H9 (cell line): ENCODE measurements at regions not wholly inside any gene's neighbourhood (a gene's known extent, or its start where the extent isn't known, plus 50 kb on each side); places are given as distances from the start of the nearest gene placed in this dataset.

Source experiments
- DNase-seq: peaks from one replicate; pipeline ENCODE4 v3.0.0-alpha.2; 2017
- H2AFZ ChIP-seq: one replicate; pipeline ENCODE4 v1.6.1; 2013; ENCODE audit warnings: mild to moderate bottlenecking, low read length, control low read depth, moderate library complexity
- H2AK5ac ChIP-seq: 2 replicates; pipeline ENCODE4 v1.6.1; 2013; ENCODE audit warnings: low read length, control low read depth, mixed read lengths; ENCODE audit not compliant: insufficient read length
- H2BK120ac ChIP-seq: one replicate; pipeline ENCODE4 v1.6.1; 2013; ENCODE audit warnings: low read depth, mild to moderate bottlenecking, low read length, control low read depth, inconsistent platforms; ENCODE audit not compliant: poor library complexity, severe bottlenecking
- H2BK12ac ChIP-seq: 2 replicates; pipeline ENCODE4 v1.6.1; 2013; ENCODE audit warnings: low read length, control low read depth, mixed read lengths, low read depth; ENCODE audit not compliant: insufficient read length
- H2BK15ac ChIP-seq: 2 replicates; pipeline ENCODE4 v1.6.1; 2013; ENCODE audit warnings: low read depth, low read length, control low read depth
- H2BK20ac ChIP-seq: one replicate; pipeline ENCODE4 v1.6.1; 2013; ENCODE audit warnings: low read depth, mild to moderate bottlenecking, low read length, control low read depth, inconsistent platforms; ENCODE audit not compliant: poor library complexity, severe bottlenecking
- H2BK5ac ChIP-seq: 2 replicates; pipeline ENCODE4 v1.6.1; 2013; ENCODE audit warnings: low read length, control low read depth, mixed read lengths; ENCODE audit not compliant: insufficient read length
- H3K14ac ChIP-seq: 2 replicates; pipeline ENCODE4 v1.6.1; 2013; ENCODE audit warnings: low read length, control low read depth; ENCODE audit not compliant: insufficient read depth
- H3K18ac ChIP-seq: 2 replicates; pipeline ENCODE4 v1.6.1; 2013; ENCODE audit warnings: low read depth, mild to moderate bottlenecking, mixed read lengths, low read length, control low read depth; ENCODE audit not compliant: insufficient read length
- H3K23ac ChIP-seq: 2 replicates; pipeline ENCODE4 v1.6.1; 2013; ENCODE audit warnings: low read length, control low read depth, mixed read lengths, low read depth; ENCODE audit not compliant: insufficient read length
- H3K23me2 ChIP-seq: 2 replicates; pipeline ENCODE4 v1.6.1; 2013; ENCODE audit warnings: low read depth, mild to moderate bottlenecking, mixed read lengths, low read length, control low read depth; ENCODE audit not compliant: insufficient read length, poor library complexity, severe bottlenecking
- H3K27ac ChIP-seq: 2 replicates; pipeline ENCODE4 v1.5.1; 2013; ENCODE audit warnings: low read length, control low read depth, mixed read lengths, low read depth; ENCODE audit not compliant: insufficient read length
- H3K27me3 ChIP-seq: 2 replicates; pipeline ENCODE4 v1.6.1; 2013; ENCODE audit warnings: low read length, control low read depth, inconsistent platforms; ENCODE audit not compliant: insufficient read depth
- H3K4ac ChIP-seq: 2 replicates; pipeline ENCODE4 v1.6.1; 2013; ENCODE audit warnings: low read depth, mild to moderate bottlenecking, control low read depth, inconsistent platforms, low read length, moderate library complexity
- H3K4me1 ChIP-seq: 2 replicates; pipeline ENCODE4 v1.6.1; 2013; ENCODE audit warnings: low read length, control low read depth, inconsistent platforms; ENCODE audit not compliant: insufficient read depth
- H3K4me2 ChIP-seq: 2 replicates; pipeline ENCODE4 v1.6.1; 2013; ENCODE audit warnings: low read length, control low read depth, mixed read lengths; ENCODE audit not compliant: insufficient read length, insufficient read depth
- H3K56ac ChIP-seq: 2 replicates; pipeline ENCODE4 v1.6.1; 2013; ENCODE audit warnings: low read depth, mild to moderate bottlenecking, mixed read lengths, low read length, control low read depth; ENCODE audit not compliant: insufficient read length
- H3K79me1 ChIP-seq: 2 replicates; pipeline ENCODE4 v1.6.1; 2013; ENCODE audit warnings: low read depth, mild to moderate bottlenecking, moderate library complexity, low read length, control low read depth, inconsistent platforms; ENCODE audit not compliant: insufficient read depth, poor library complexity, severe bottlenecking
- H3K79me2 ChIP-seq: 2 replicates; pipeline ENCODE4 v1.6.1; 2013; ENCODE audit warnings: low read length, control low read depth, inconsistent platforms; ENCODE audit not compliant: insufficient read depth
- H3K9ac ChIP-seq: 2 replicates; pipeline ENCODE4 v1.6.1; 2013; ENCODE audit warnings: low read length, control low read depth, mixed read lengths; ENCODE audit not compliant: insufficient read length; ENCODE audit errors: extremely low read depth
- H3K9me3 ChIP-seq: one replicate; pipeline ENCODE4 v1.6.1; 2013; ENCODE audit warnings: low read depth, low read length, inconsistent platforms; ENCODE audit not compliant: control insufficient read depth
- H3T11ph ChIP-seq: one replicate; pipeline ENCODE4 v1.6.1; 2013; ENCODE audit warnings: mild to moderate bottlenecking, low read length, control low read depth, inconsistent platforms
- H4K20me1 ChIP-seq: one replicate; pipeline ENCODE4 v1.6.1; 2013; ENCODE audit not compliant: control insufficient read depth, insufficient read length, insufficient read depth
- H4K5ac ChIP-seq: 2 replicates; pipeline ENCODE4 v1.6.1; 2013; ENCODE audit warnings: low read depth, mild to moderate bottlenecking, mixed read lengths, low read length, control low read depth; ENCODE audit not compliant: insufficient read length
- H4K8ac ChIP-seq: replicated peaks from 2 replicates; pipeline ENCODE4 v1.6.1; 2013; ENCODE audit warnings: low read length, control low read depth, mixed read lengths, low read depth; ENCODE audit not compliant: insufficient read length
- H4K91ac ChIP-seq: 2 replicates; pipeline ENCODE4 v1.6.1; 2013; ENCODE audit warnings: low read depth, mild to moderate bottlenecking, moderate library complexity, mixed read lengths, low read length, control low read depth; ENCODE audit not compliant: insufficient read length
- H3K27ac Mint-ChIP-seq, 3 experiments: 2 replicates in 2 of 3; 3 replicates in 1 of 3; pipeline ENCODE4 v1.8.0; 2020 to 2021; ENCODE audit warnings: mixed read lengths in 3 of 3, mild to moderate bottlenecking in 1 of 3, moderate library complexity in 1 of 3
- H3K27me3 Mint-ChIP-seq: 2 replicates; pipeline ENCODE4 v1.8.0; 2021; ENCODE audit warnings: low read depth, mild to moderate bottlenecking, moderate library complexity, mixed read lengths
- H3K36me3 Mint-ChIP-seq, 3 experiments: 2 replicates in 2 of 3; 3 replicates in 1 of 3; pipeline ENCODE4 v1.8.0; 2020 to 2021; ENCODE audit warnings: low read depth in 3 of 3, mixed read lengths in 3 of 3; ENCODE audit not compliant: insufficient read depth in 1 of 3
- H3K4me1 Mint-ChIP-seq, 2 experiments: 2 replicates each; pipeline ENCODE4 v1.8.0; 2020; ENCODE audit warnings: mixed read lengths in 2 of 2
- H3K4me3 Mint-ChIP-seq, 2 experiments: 2 replicates in 1 of 2; 3 replicates in 1 of 2; pipeline ENCODE4 v1.8.0; 2020 to 2021; ENCODE audit warnings: mild to moderate bottlenecking in 2 of 2, mixed read lengths in 2 of 2, moderate library complexity in 1 of 2
- H3K9me3 Mint-ChIP-seq, 2 experiments: 2 replicates in 1 of 2; 3 replicates in 1 of 2; pipeline ENCODE4 v1.8.0; 2020; ENCODE audit warnings: mild to moderate bottlenecking in 2 of 2, mixed read lengths in 2 of 2, moderate library complexity in 1 of 2
- CTCF ChIP-seq: fragments of 200-600 bp; sonication (generic); conservative IDR thresholded peaks from 3 replicates; pipeline ENCODE4 v1.8.0; 2021; ENCODE audit warnings: antibody characterized with exemption, mild to moderate bottlenecking
- WGBS: extraction: QIAGEN DNeasy Blood & Tissue Kit; methylation state at CpG from one replicate; pipeline ENCODE4 v1.1.7; 2013; ENCODE audit warnings: missing lambda C conversion rate, low lambda C conversion rate, mixed read lengths; ENCODE audit not compliant: insufficient read length; ENCODE audit errors: extremely low coverage; 5-methylcytosine and 5-hydroxymethylcytosine counted together

DNA sequence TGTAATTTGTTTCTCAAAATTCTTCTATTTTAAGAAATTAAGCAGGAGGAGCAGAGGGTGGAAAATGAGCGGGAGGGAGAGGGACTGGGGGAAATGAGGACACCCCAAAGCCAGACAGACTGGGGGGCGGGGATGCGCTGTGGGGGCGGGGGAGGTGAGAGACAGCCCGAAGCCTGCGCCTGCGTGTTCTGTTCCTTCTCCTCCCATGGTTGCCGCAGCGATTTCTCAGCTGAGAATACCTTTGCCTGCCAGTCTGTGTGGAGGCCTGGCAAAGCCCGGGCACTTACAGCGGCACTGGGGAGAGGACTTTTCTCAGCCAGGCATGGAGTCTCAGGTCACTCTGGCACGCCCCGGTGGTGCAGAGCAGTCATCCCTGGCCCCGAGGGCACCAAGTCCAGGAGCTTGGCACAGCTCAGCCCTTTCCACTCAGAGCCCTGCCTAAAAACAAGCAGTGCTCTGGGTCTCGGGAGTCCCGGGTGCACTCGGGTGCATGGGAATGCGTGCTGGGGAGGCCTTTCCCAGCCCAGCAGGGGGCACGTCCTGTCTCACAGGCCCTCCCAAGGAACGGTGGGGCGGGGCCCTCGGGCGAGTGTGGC lies 289.3 kb upstream of the HS6ST1 start:
- no peaks in the 10 kb centered on the region for H3K23me2 ChIP-seq
- no peak overlapping the region for H3K23ac ChIP-seq
- no peak overlapping the region for H4K91ac ChIP-seq
- WGBS: no CpG with 5 or more reads among the region's 23 CpGs
- H3K4ac ChIP-seq: no peak overlapping the region
- Mint-ChIP-seq H3K27ac (no peak overlapping the region), H3K4me3 (no peak overlapping the region), H3K36me3 (no peaks in the 10 kb centered on the region), H3K4me1 (peaks cover 4% of the 10 kb centered on the region in 2 experiments; a peak in 2 of 4 replicates), H3K9me3 (no peaks in the 10 kb centered on the region; a peak in 3 of 5 replicates), H3K27me3 (peaks cover 1% of the 10 kb centered on the region)
- no peak overlapping the region for H2BK12ac ChIP-seq
- H3T11ph ChIP-seq: no peak overlapping the region
- no peak overlapping the region for H3K9ac ChIP-seq
- H3K4me2 ChIP-seq: no peak overlapping the region
- no peak overlapping the region for H3K14ac ChIP-seq
- H3K18ac ChIP-seq: no peak overlapping the region
- H3K79me1 ChIP-seq: no peaks in the 10 kb centered on the region
- no peaks in the 10 kb centered on the region for H3K4me1 ChIP-seq
- H2BK120ac ChIP-seq: no peak overlapping the region
- no peak overlapping the region for H3K56ac ChIP-seq
- no peaks in the 10 kb centered on the region for H3K9me3 ChIP-seq
- no peaks in the 10 kb centered on the region for H3K27me3 ChIP-seq
- DNase-seq: no peak
- H3K27ac ChIP-seq: no peak overlapping the region
- H2AK5ac ChIP-seq: no peak overlapping the region
- no peak overlapping the region for H2AFZ ChIP-seq
- no peak overlapping the region for H4K5ac ChIP-seq
- H2BK15ac ChIP-seq: no peak overlapping the region
- peaks cover 6% of the 10 kb centered on the region for H4K20me1 ChIP-seq
- TF ChIP-seq CTCF: no peak
- no peak overlapping the region for H2BK20ac ChIP-seq
- no peak overlapping the region for H2BK5ac ChIP-seq
- H3K79me2 ChIP-seq: no peaks in the 10 kb centered on the region; the same call in 1 of the 2 replicates
- H4K8ac ChIP-seq: no peak overlapping the region
